Keratinocyte (primary cell): ENCODE measurements at regions not wholly inside any gene's neighbourhood (a gene's known extent, or its start where the extent isn't known, plus 50 kb on each side); places are given as distances from the start of the nearest gene placed in this dataset.

Experiments used
- DNase-seq: peaks from one replicate; pipeline ENCODE4 v3.0.0-alpha.2; 2011; ENCODE audit warnings: low read depth, missing footprints, low spot score
- FAIRE-seq: peaks from 2 replicates; lab custom pipeline; 2011; peaks lifted over from hg19 to GRCh38; lab: Jason Lieb, UNC
- H2AFZ ChIP-seq: 2 replicates; pipeline ENCODE4 v1.6.0; 2012; ENCODE audit warnings: low read length, control low read depth, inconsistent platforms; ENCODE audit not compliant: control insufficient read depth
- H3K27ac ChIP-seq: 2 replicates; pipeline ENCODE4 v1.5.1; 2011; ENCODE audit warnings: low read length; ENCODE audit not compliant: control insufficient read depth, insufficient read depth
- H3K27me3 ChIP-seq: 3 replicates; pipeline ENCODE4 v1.6.0; 2011; ENCODE audit warnings: low read length; ENCODE audit not compliant: control insufficient read depth, insufficient read depth; ENCODE audit errors: extremely low read depth
- H3K36me3 ChIP-seq, 2 experiments: 2 replicates in 1 of 2; 3 replicates in 1 of 2; pipeline ENCODE4 v1.5.1; 2011; ENCODE audit warnings: low read length in 2 of 2, mild to moderate bottlenecking in 1 of 2; ENCODE audit not compliant: control insufficient read depth in 2 of 2, insufficient read depth in 2 of 2; ENCODE audit errors: extremely low read depth in 1 of 2
- H3K4me1 ChIP-seq: 3 replicates; pipeline ENCODE4 v1.5.1; 2011; ENCODE audit warnings: low read length; ENCODE audit not compliant: control insufficient read depth, insufficient read depth; ENCODE audit errors: extremely low read depth
- H3K4me2 ChIP-seq: 3 replicates; pipeline ENCODE4 v1.6.0; 2011; ENCODE audit warnings: low read depth, low read length; ENCODE audit not compliant: control insufficient read depth, insufficient read depth; ENCODE audit errors: extremely low read depth
- H3K4me3 ChIP-seq, 3 experiments: fragments of 200-600 bp in 1 of 3; sonication (generic) in 1 of 3; 2 replicates in 2 of 3; 3 replicates in 1 of 3; pipeline ENCODE4 v1.5.1; 2011 to 2016; ENCODE audit warnings: low read length in 3 of 3, mild to moderate bottlenecking in 3 of 3, control low read depth in 2 of 3, inconsistent platforms in 1 of 3, low read depth in 1 of 3, mixed read lengths in 1 of 3, mixed run types in 1 of 3, moderate library complexity in 1 of 3; ENCODE audit not compliant: control insufficient read depth in 2 of 3, insufficient read depth in 2 of 3; ENCODE audit errors: extremely low read depth in 1 of 3
- H3K79me2 ChIP-seq: 2 replicates; pipeline ENCODE4 v1.6.0; 2012; ENCODE audit warnings: low read length; ENCODE audit not compliant: control insufficient read depth, insufficient read depth
- H3K9ac ChIP-seq: 3 replicates; pipeline ENCODE4 v1.6.0; 2011; ENCODE audit warnings: low read length; ENCODE audit not compliant: control insufficient read depth, insufficient read depth; ENCODE audit errors: extremely low read depth
- H3K9me1 ChIP-seq: 3 replicates; pipeline ENCODE4 v1.6.0; 2011; ENCODE audit warnings: low read length; ENCODE audit not compliant: control insufficient read depth, insufficient read depth; ENCODE audit errors: extremely low read depth
- H3K9me3 ChIP-seq: 2 replicates; pipeline ENCODE4 v1.5.1; 2012; ENCODE audit warnings: low read depth, low read length; ENCODE audit not compliant: control insufficient read depth
- H4K20me1 ChIP-seq: 3 replicates; pipeline ENCODE4 v1.6.0; 2011; ENCODE audit warnings: low read length; ENCODE audit not compliant: control insufficient read depth, insufficient read depth; ENCODE audit errors: extremely low read depth
- EZH2 ChIP-seq: IDR thresholded peaks from one replicate; pipeline ENCODE4 v1.6.1; 2012; ENCODE audit warnings: inconsistent platforms, mild to moderate bottlenecking, low read length, moderate library complexity
- dilution Hi-C: fragments of 300-500 bp; cut with MboI; formaldehyde crosslinking; loops from one replicate; pipeline ENCODE4 v1.7.0; 2020; ENCODE audit warnings: low sequenced_read_pairs; ENCODE audit not compliant: extremely low pct_ligation_motif_present
- TF ChIP-seq, protein P1 (sequence below), 3 experiments: IDR thresholded peaks in 1 of 3; conservative IDR thresholded peaks in 1 of 3; optimal IDR thresholded peaks in 1 of 3; 2 replicates in 2 of 3; 3 replicates in 1 of 3; pipeline versions ENCODE3 to v1.5.1; 2011; ENCODE audit warnings: low read length in 3 of 3, mild to moderate bottlenecking in 3 of 3, moderate library complexity in 2 of 3, control low read depth in 1 of 3, inconsistent platforms in 1 of 3; ENCODE audit not compliant: insufficient read depth in 2 of 3; ENCODE audit errors: extremely low read depth in 1 of 3

GRCh38 chr20:53841741-53842140, 228.7 kb downstream of the BCAS1 start:
- no peak overlapping the region for H3K9ac ChIP-seq
- H2AFZ ChIP-seq: no peak overlapping the region
- DNase-seq: no peak
- H3K4me2 ChIP-seq: no peak overlapping the region
- H3K36me3 ChIP-seq: no peaks in the 10 kb centered on the region
- no peaks in the 10 kb centered on the region for H3K9me1 ChIP-seq
- H3K27me3 ChIP-seq: no peaks in the 10 kb centered on the region
- H3K79me2 ChIP-seq: no peaks in the 10 kb centered on the region
- dilution Hi-C loops: no loop called here
- TF ChIP-seq, protein P1, sequence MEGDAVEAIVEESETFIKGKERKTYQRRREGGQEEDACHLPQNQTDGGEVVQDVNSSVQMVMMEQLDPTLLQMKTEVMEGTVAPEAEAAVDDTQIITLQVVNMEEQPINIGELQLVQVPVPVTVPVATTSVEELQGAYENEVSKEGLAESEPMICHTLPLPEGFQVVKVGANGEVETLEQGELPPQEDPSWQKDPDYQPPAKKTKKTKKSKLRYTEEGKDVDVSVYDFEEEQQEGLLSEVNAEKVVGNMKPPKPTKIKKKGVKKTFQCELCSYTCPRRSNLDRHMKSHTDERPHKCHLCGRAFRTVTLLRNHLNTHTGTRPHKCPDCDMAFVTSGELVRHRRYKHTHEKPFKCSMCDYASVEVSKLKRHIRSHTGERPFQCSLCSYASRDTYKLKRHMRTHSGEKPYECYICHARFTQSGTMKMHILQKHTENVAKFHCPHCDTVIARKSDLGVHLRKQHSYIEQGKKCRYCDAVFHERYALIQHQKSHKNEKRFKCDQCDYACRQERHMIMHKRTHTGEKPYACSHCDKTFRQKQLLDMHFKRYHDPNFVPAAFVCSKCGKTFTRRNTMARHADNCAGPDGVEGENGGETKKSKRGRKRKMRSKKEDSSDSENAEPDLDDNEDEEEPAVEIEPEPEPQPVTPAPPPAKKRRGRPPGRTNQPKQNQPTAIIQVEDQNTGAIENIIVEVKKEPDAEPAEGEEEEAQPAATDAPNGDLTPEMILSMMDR (optimal IDR thresholded peaks at IDR 0.05 in 1 of 3, IDR thresholded peaks at IDR 0.05 in 1 of 3, conservative IDR thresholded peaks at IDR 0.05 in 1 of 3; ENCODE audit: extremely low read depth in 1 of 3, insufficient read depth in 2 of 3, low read length in 3 of 3): no peak
- TF ChIP-seq EZH2: no peak
- H3K9me3 ChIP-seq: no peaks in the 10 kb centered on the region
- H3K27ac ChIP-seq: no peak overlapping the region
- H3K4me1 ChIP-seq: peaks cover 25% of the 10 kb centered on the region
- H3K4me3 ChIP-seq: no peak overlapping the region
- FAIRE-seq: no peak
- H4K20me1 ChIP-seq: no peaks in the 10 kb centered on the region

DNA sequence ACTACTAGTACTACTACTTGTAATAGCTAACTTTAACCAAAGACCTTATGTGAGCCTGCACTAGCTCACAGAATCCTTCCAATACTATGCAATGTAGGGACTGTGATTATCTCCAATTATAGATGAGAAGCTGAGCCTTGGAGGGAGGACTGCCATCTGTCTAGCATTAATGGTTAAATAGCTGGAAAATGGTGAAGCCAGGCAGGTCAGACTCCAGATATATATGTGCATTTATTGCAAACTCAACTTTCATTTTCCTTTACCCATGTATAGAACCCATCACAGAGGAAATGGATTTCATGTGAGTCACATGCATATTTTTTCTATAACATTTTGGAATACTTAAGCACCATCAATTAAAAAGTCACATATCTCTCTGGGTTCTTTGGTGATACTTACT, 229.9 kb downstream of the BCAS1 start:
- no peak overlapping the region for H2AFZ ChIP-seq
- FAIRE-seq: no peak
- H3K4me3 ChIP-seq: no peak overlapping the region

More for the DNA sequence above, 229.9 kb downstream of the BCAS1 start:
- no peak for TF ChIP-seq EZH2
- dilution Hi-C loops: no loop called here
- peaks cover 13% of the 10 kb centered on the region for H3K4me1 ChIP-seq
- H3K9me3 ChIP-seq: no peaks in the 10 kb centered on the region
- no peaks in the 10 kb centered on the region for H3K9me1 ChIP-seq
- H3K4me2 ChIP-seq: no peak overlapping the region
- no peaks in the 10 kb centered on the region for H3K36me3 ChIP-seq
- H3K79me2 ChIP-seq: no peaks in the 10 kb centered on the region
- no peak overlapping the region for H3K9ac ChIP-seq
- no peak overlapping the region for H3K27ac ChIP-seq
- DNase-seq: no peak
- no peaks in the 10 kb centered on the region for H4K20me1 ChIP-seq
- no peaks in the 10 kb centered on the region for H3K27me3 ChIP-seq
